Sigmoid colon (tissue), 4 donors: ENCODE measurements at regions not wholly inside any gene's neighbourhood (a gene's known extent, or its start where the extent isn't known, plus 50 kb on each side); places are given as distances from the start of the nearest gene placed in this dataset.

Experiments
- CTCF ChIP-seq, 4 experiments: fragments of 450-650 bp in 3 of 4; fragments of 200-600 bp in 1 of 4; IDR thresholded peaks; one replicate each; pipeline ENCODE4 v1.5.1; 2016 to 2019; ENCODE audit warnings: antibody characterized with exemption in 4 of 4, mild to moderate bottlenecking in 3 of 4, moderate library complexity in 2 of 4
- EP300 ChIP-seq, 4 donors: sonication (generic); formaldehyde crosslinking; IDR thresholded peaks; one replicate each; pipeline ENCODE4 v1.6.1; 2017; ENCODE audit warnings: antibody characterized with exemption in 4 of 4
- POLR2A ChIP-seq, 2 donors: fragments of 450-650 bp; IDR thresholded peaks; one replicate each; pipeline ENCODE4 v1.6.1; 2016; ENCODE audit warnings: antibody characterized with exemption in 2 of 2, mild to moderate bottlenecking in 2 of 2, moderate library complexity in 2 of 2
- POLR2AphosphoS5 ChIP-seq, 4 donors: sonication (generic); formaldehyde crosslinking; IDR thresholded peaks; one replicate each; pipeline ENCODE4 v1.6.1; 2017; ENCODE audit warnings: antibody characterized with exemption in 4 of 4

DNA sequence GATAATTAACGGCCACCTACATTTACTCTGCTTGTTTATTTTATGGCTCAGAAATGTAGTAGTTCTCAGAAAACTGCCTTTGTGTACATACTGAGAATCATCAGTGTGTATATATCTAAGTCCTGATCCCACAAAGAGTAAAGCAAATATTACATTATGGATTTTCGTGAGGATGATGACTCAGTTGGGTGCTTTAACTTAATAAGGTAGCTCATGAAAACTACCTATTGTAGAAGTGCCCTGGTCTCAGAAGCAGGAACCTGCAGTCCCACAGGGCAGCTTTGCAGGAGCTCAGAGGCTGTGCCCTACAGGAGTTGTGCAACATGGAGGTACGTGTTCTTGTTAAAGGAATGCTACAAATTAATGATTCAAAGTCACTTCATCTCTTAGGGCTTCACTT is 108.2 kb downstream of the PLG start:
- no peak for TF ChIP-seq POLR2AphosphoS5 (IDR thresholded peaks at IDR 0.05)
- no peak for TF ChIP-seq CTCF (IDR thresholded peaks at IDR 0.05)
- no peak for TF ChIP-seq POLR2A (IDR thresholded peaks at IDR 0.05)
- no peak for TF ChIP-seq EP300 (IDR thresholded peaks at IDR 0.05)
